Type B pancreatic cell (in vitro differentiated cells): ENCODE measurements at regions not wholly inside any gene's neighbourhood (a gene's known extent, or its start where the extent isn't known, plus 50 kb on each side); places are given as distances from the start of the nearest gene placed in this dataset.

Source experiments
- DNase-seq: peaks from one replicate; pipeline ENCODE4 v3.0.0; 2021; ENCODE audit warnings: mixed read lengths; ENCODE audit not compliant: unreplicated experiment; ENCODE audit errors: extremely low spot score
- H3K27ac Mint-ChIP-seq: 2 replicates; pipeline ENCODE4 v1.8.0; 2021; ENCODE audit warnings: mild to moderate bottlenecking, mixed read lengths
- H3K27me3 Mint-ChIP-seq: 2 replicates; pipeline ENCODE4 v1.8.0; 2021; ENCODE audit warnings: mixed read lengths
- H3K36me3 Mint-ChIP-seq: 2 replicates; pipeline ENCODE4 v1.8.0; 2021; ENCODE audit warnings: mixed read lengths
- H3K4me1 Mint-ChIP-seq: one replicate; pipeline ENCODE4 v1.8.0; 2021; ENCODE audit warnings: mixed read lengths; ENCODE audit not compliant: unreplicated experiment
- H3K4me3 Mint-ChIP-seq: 2 replicates; pipeline ENCODE4 v1.8.0; 2021; ENCODE audit warnings: mild to moderate bottlenecking, mixed read lengths
- H3K9me3 Mint-ChIP-seq: 2 replicates; pipeline ENCODE4 v1.8.0; 2021; ENCODE audit warnings: mixed read lengths
- CTCF ChIP-seq: fragments of 200-600 bp; sonication (generic); conservative IDR thresholded peaks from 2 replicates; pipeline ENCODE4 v1.5.0; 2021; ENCODE audit warnings: antibody characterized with exemption, mild to moderate bottlenecking

- no peak for TF ChIP-seq CTCF
- DNase-seq, result no peak
- Mint-ChIP-seq H3K27ac (no peak overlapping the region), H3K9me3 (peaks cover 10% of the 10 kb centered on the region), H3K4me3 (no peak overlapping the region), H3K36me3 (no peaks in the 10 kb centered on the region), H3K27me3 (no peaks in the 10 kb centered on the region), H3K4me1 (peaks cover 9% of the 10 kb centered on the region)
These were observed 195.6 kb downstream of the PLK2 start for GRCh38 chr5:58264276-58264675.

GRCh38 chr5:58263296-58263695 is 196.6 kb downstream of the PLK2 start:
- H3K4me3 Mint-ChIP-seq, result no peak overlapping the region
- no peaks in the 10 kb centered on the region for H3K36me3 Mint-ChIP-seq
- no peak overlapping the region for H3K27ac Mint-ChIP-seq
- H3K27me3 Mint-ChIP-seq, result no peaks in the 10 kb centered on the region
- peaks cover 11% of the 10 kb centered on the region for H3K4me1 Mint-ChIP-seq
- DNase-seq, result no peak
- no peak for TF ChIP-seq CTCF
- H3K9me3 Mint-ChIP-seq, result peaks cover 5% of the 10 kb centered on the region

- Mint-ChIP-seq H3K27ac (no peak overlapping the region), H3K4me1 (peaks cover 11% of the 10 kb centered on the region), H3K36me3 (no peaks in the 10 kb centered on the region), H3K4me3 (no peak overlapping the region), H3K9me3 (peaks cover 5% of the 10 kb centered on the region), H3K27me3 (no peaks in the 10 kb centered on the region)
- no peak for DNase-seq
- TF ChIP-seq CTCF, result no peak
These were observed 197.7 kb downstream of the PLK2 start for GRCh38 chr5:58262226-58262625.

GRCh38 chr5:58261605-58262004 is 198.3 kb downstream of the PLK2 start:
- no peaks in the 10 kb centered on the region for H3K27me3 Mint-ChIP-seq
- no peaks in the 10 kb centered on the region for H3K36me3 Mint-ChIP-seq
- peaks cover 5% of the 10 kb centered on the region for H3K9me3 Mint-ChIP-seq
- H3K4me1 Mint-ChIP-seq, result peaks cover 11% of the 10 kb centered on the region
- no peak for DNase-seq
- H3K4me3 Mint-ChIP-seq, result no peak overlapping the region
- no peak for TF ChIP-seq CTCF
- H3K27ac Mint-ChIP-seq, result no peak overlapping the region

GRCh38 chr5:58260243-58260642 is 199.6 kb downstream of the PLK2 start:
- H3K27me3 Mint-ChIP-seq, result no peaks in the 10 kb centered on the region
- H3K36me3 Mint-ChIP-seq, result no peaks in the 10 kb centered on the region

More at GRCh38 chr5:58260243-58260642, 199.6 kb downstream of the PLK2 start:
- Mint-ChIP-seq H3K4me1 (peaks cover 11% of the 10 kb centered on the region), H3K9me3 (peaks cover 5% of the 10 kb centered on the region), H3K27ac (peak overlapping the region; percentile 86), H3K4me3 (peak overlapping the region; percentile 46)
- no peak for DNase-seq
- no peak for TF ChIP-seq CTCF
